ENCODE measurements at regions not wholly inside any gene's neighbourhood (a gene's known extent, or its start where the extent isn't known, plus 50 kb on each side); places are given as distances from the start of the nearest gene placed in this dataset.

GRCh38 chr6:169890049-169890448 lies 138.6 kb downstream of the ERMARD start:
- Histone ChIP-seq H3K9me3 (ENCODE audit: control insufficient read depth, insufficient read depth, low read length) (peaks cover 7% of the 10 kb centered on the region; the same call in 1 of the 2 replicates), H3K27ac (ENCODE audit: low read depth, low read length) (no peak overlapping the region), H3K36me3 (ENCODE audit: control insufficient read depth, low read length) (no peaks in the 10 kb centered on the region), H3K4me3 (ENCODE audit: low read length) (no peak overlapping the region), H3F3A (ENCODE audit: control insufficient read depth, insufficient read depth) (no peaks in the 10 kb centered on the region), H3K79me2 (ENCODE audit: control insufficient read depth, low read length) (no peaks in the 10 kb centered on the region), H3K4me1 (ENCODE audit: control insufficient read depth, low read length) (no peaks in the 10 kb centered on the region), H3K4me2 (ENCODE audit: low read length) (no peak overlapping the region), H3K9me2 (replicated peaks; ENCODE audit: control insufficient read depth, low read length) (no peaks in the 10 kb centered on the region), H3K27me3 (ENCODE audit: control insufficient read depth, low read length) (no peaks in the 10 kb centered on the region), H4K20me1 (ENCODE audit: control insufficient read depth, insufficient read depth, low read depth, low read length) (no peaks in the 10 kb centered on the region)
- TF ChIP-seq EZH2phosphoT487 (IDR thresholded peaks at IDR 0.05; ENCODE audit: borderline replicate concordance, low read length) (no peak), CTCF (IDR thresholded peaks at IDR 0.05; ENCODE audit: low read depth, low read length, poor library complexity, severe bottlenecking) (no peak)

- no peak overlapping the region for H3K4me3 ChIP-seq (ENCODE audit: low read length)
- H3K4me1 ChIP-seq (ENCODE audit: control insufficient read depth, low read length): no peaks in the 10 kb centered on the region
- no peaks in the 10 kb centered on the region for H3K27me3 ChIP-seq (ENCODE audit: control insufficient read depth, low read length)
- H4K20me1 ChIP-seq (ENCODE audit: control insufficient read depth, insufficient read depth, low read depth, low read length): no peaks in the 10 kb centered on the region
- no peak overlapping the region for H3K4me2 ChIP-seq (ENCODE audit: low read length)
- H3K36me3 ChIP-seq (ENCODE audit: control insufficient read depth, low read length): no peaks in the 10 kb centered on the region
- H3K9me2 ChIP-seq (replicated peaks; ENCODE audit: control insufficient read depth, low read length): no peaks in the 10 kb centered on the region
- TF ChIP-seq CTCF (IDR thresholded peaks at IDR 0.05; ENCODE audit: low read depth, low read length, poor library complexity, severe bottlenecking) (no peak), EZH2phosphoT487 (IDR thresholded peaks at IDR 0.05; ENCODE audit: borderline replicate concordance, low read length) (no peak)
- no peaks in the 10 kb centered on the region for H3F3A ChIP-seq (ENCODE audit: control insufficient read depth, insufficient read depth)
- H3K27ac ChIP-seq (ENCODE audit: low read depth, low read length): no peak overlapping the region
- H3K9me3 ChIP-seq (ENCODE audit: control insufficient read depth, insufficient read depth, low read length): peaks cover 7% of the 10 kb centered on the region; the same call in 1 of the 2 replicates
- H3K79me2 ChIP-seq (ENCODE audit: control insufficient read depth, low read length): no peaks in the 10 kb centered on the region
These were observed 136.2 kb downstream of the ERMARD start for GRCh38 chr6:169887529-169888140.

- no peaks in the 10 kb centered on the region for H3K9me2 ChIP-seq (replicated peaks; ENCODE audit: control insufficient read depth, low read length)
- peaks cover under 1% of the 10 kb centered on the region; the same call in 1 of the 2 replicates for H3K27me3 ChIP-seq (ENCODE audit: control insufficient read depth, low read length)
- H3K4me2 ChIP-seq (ENCODE audit: low read length): no peak overlapping the region
- no peaks in the 10 kb centered on the region for H3K36me3 ChIP-seq (ENCODE audit: control insufficient read depth, low read length)
- no peak overlapping the region for H3K27ac ChIP-seq (ENCODE audit: low read depth, low read length)
- H3K4me3 ChIP-seq (ENCODE audit: low read length): no peak overlapping the region
- TF ChIP-seq CTCF (IDR thresholded peaks at IDR 0.05; ENCODE audit: low read depth, low read length, poor library complexity, severe bottlenecking): no peak
- peaks cover 5% of the 10 kb centered on the region; the same call in 1 of the 2 replicates for H3K9me3 ChIP-seq (ENCODE audit: control insufficient read depth, insufficient read depth, low read length)
- no peaks in the 10 kb centered on the region for H3F3A ChIP-seq (ENCODE audit: control insufficient read depth, insufficient read depth)
- H4K20me1 ChIP-seq (ENCODE audit: control insufficient read depth, insufficient read depth, low read depth, low read length): no peaks in the 10 kb centered on the region
- no peaks in the 10 kb centered on the region for H3K79me2 ChIP-seq (ENCODE audit: control insufficient read depth, low read length)
- H3K4me1 ChIP-seq (ENCODE audit: control insufficient read depth, low read length): no peaks in the 10 kb centered on the region
These were observed 135.3 kb downstream of the ERMARD start for GRCh38 chr6:169886631-169887227.
